ENCODE measurements at regions not wholly inside any gene's neighbourhood (a gene's known extent, or its start where the extent isn't known, plus 50 kb on each side); places are given as distances from the start of the nearest gene placed in this dataset.

DNA sequence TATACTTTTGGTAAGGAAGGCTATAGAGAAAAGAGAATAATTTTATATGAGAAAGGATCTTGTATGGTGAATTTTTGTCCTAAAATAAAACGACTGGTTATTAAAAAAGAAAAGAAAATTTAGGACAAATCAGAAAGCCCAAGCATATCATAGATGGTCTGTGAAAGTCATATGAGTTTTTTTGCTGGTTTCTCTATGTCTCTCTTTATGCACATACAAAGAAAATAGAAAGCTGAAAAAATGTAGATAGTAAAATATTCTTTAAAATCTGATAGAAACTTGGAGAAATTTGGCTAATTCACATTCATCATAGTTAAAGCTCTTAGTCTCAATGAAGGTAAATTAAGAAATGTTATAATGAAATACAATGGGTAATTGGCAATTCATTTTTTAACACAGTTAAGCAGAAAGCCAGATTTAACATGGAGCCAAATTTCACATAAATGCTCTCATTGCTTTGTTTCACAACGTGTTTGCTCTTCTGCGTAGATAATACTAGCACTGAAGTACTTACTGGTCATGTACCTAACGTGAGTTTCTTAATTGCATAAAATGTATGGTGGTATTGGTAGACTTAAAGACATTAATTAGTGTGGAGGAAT lies 621.5 kb upstream of the ATXN8OS start:
- no peak for TF ChIP-seq EZH2 (IDR thresholded peaks at IDR 0.05; ENCODE audit: low read length)
- TF ChIP-seq, protein P1, sequence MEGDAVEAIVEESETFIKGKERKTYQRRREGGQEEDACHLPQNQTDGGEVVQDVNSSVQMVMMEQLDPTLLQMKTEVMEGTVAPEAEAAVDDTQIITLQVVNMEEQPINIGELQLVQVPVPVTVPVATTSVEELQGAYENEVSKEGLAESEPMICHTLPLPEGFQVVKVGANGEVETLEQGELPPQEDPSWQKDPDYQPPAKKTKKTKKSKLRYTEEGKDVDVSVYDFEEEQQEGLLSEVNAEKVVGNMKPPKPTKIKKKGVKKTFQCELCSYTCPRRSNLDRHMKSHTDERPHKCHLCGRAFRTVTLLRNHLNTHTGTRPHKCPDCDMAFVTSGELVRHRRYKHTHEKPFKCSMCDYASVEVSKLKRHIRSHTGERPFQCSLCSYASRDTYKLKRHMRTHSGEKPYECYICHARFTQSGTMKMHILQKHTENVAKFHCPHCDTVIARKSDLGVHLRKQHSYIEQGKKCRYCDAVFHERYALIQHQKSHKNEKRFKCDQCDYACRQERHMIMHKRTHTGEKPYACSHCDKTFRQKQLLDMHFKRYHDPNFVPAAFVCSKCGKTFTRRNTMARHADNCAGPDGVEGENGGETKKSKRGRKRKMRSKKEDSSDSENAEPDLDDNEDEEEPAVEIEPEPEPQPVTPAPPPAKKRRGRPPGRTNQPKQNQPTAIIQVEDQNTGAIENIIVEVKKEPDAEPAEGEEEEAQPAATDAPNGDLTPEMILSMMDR (optimal IDR thresholded peaks at IDR 0.05 in 1 of 3, IDR thresholded peaks at IDR 0.05 in 1 of 3, conservative IDR thresholded peaks at IDR 0.05 in 1 of 3; ENCODE audit: extremely low read depth in 1 of 3, insufficient read depth in 2 of 3, low read length in 3 of 3) = no peak
- Histone ChIP-seq H3K79me2 (ENCODE audit: control insufficient read depth, insufficient read depth, low read length) (no peaks in the 10 kb centered on the region), H3K27ac (ENCODE audit: control insufficient read depth, insufficient read depth, low read length) (no peak overlapping the region), H3K4me1 (ENCODE audit: control insufficient read depth, extremely low read depth, insufficient read depth, low read length) (no peaks in the 10 kb centered on the region), H3K27me3 (ENCODE audit: control insufficient read depth, extremely low read depth, insufficient read depth, low read length) (no peaks in the 10 kb centered on the region), H2AFZ (ENCODE audit: control insufficient read depth, low read length) (no peak overlapping the region), H3K36me3 (ENCODE audit: control insufficient read depth in 2 of 2, extremely low read depth in 1 of 2, insufficient read depth in 2 of 2, low read length in 2 of 2) (no peaks in the 10 kb centered on the region), H3K9ac (ENCODE audit: control insufficient read depth, extremely low read depth, insufficient read depth, low read length) (no peak overlapping the region), H3K4me3 (ENCODE audit: control insufficient read depth in 2 of 3, extremely low read depth in 1 of 3, insufficient read depth in 2 of 3, low read depth in 1 of 3, low read length in 3 of 3) (no peak overlapping the region), H3K9me1 (ENCODE audit: control insufficient read depth, extremely low read depth, insufficient read depth, low read length) (no peaks in the 10 kb centered on the region), H4K20me1 (ENCODE audit: control insufficient read depth, extremely low read depth, insufficient read depth, low read length) (no peaks in the 10 kb centered on the region), H3K9me3 (ENCODE audit: control insufficient read depth, low read depth, low read length) (no peaks in the 10 kb centered on the region), H3K4me2 (ENCODE audit: control insufficient read depth, extremely low read depth, insufficient read depth, low read depth, low read length) (no peak overlapping the region)
- dilution Hi-C loops (cut with MboI; ENCODE audit: extremely low pct_ligation_motif_present, low sequenced_read_pairs) = no loop called here
- FAIRE-seq (no peak), DNase-seq (ENCODE audit: low read depth, low spot score) (no peak)

- Histone ChIP-seq H3K27me3 (ENCODE audit: control insufficient read depth, extremely low read depth, insufficient read depth, low read length) (no peaks in the 10 kb centered on the region), H3K79me2 (ENCODE audit: control insufficient read depth, insufficient read depth, low read length) (no peaks in the 10 kb centered on the region), H3K9me1 (ENCODE audit: control insufficient read depth, extremely low read depth, insufficient read depth, low read length) (no peaks in the 10 kb centered on the region), H3K9me3 (ENCODE audit: control insufficient read depth, low read depth, low read length) (no peaks in the 10 kb centered on the region), H3K4me2 (ENCODE audit: control insufficient read depth, extremely low read depth, insufficient read depth, low read depth, low read length) (no peak overlapping the region), H3K36me3 (ENCODE audit: control insufficient read depth in 2 of 2, extremely low read depth in 1 of 2, insufficient read depth in 2 of 2, low read length in 2 of 2) (no peaks in the 10 kb centered on the region), H3K4me3 (ENCODE audit: control insufficient read depth in 2 of 3, extremely low read depth in 1 of 3, insufficient read depth in 2 of 3, low read depth in 1 of 3, low read length in 3 of 3) (no peak overlapping the region), H3K4me1 (ENCODE audit: control insufficient read depth, extremely low read depth, insufficient read depth, low read length) (no peaks in the 10 kb centered on the region), H4K20me1 (ENCODE audit: control insufficient read depth, extremely low read depth, insufficient read depth, low read length) (no peaks in the 10 kb centered on the region), H3K27ac (ENCODE audit: control insufficient read depth, insufficient read depth, low read length) (no peak overlapping the region), H3K9ac (ENCODE audit: control insufficient read depth, extremely low read depth, insufficient read depth, low read length) (no peak overlapping the region), H2AFZ (ENCODE audit: control insufficient read depth, low read length) (no peak overlapping the region)
- DNase-seq (ENCODE audit: low read depth, low spot score) = no peak
- dilution Hi-C loops (cut with MboI; ENCODE audit: extremely low pct_ligation_motif_present, low sequenced_read_pairs) = no loop called here
- FAIRE-seq = no peak
- TF ChIP-seq EZH2 (IDR thresholded peaks at IDR 0.05; ENCODE audit: low read length) = no peak
- TF ChIP-seq, protein P1 (optimal IDR thresholded peaks at IDR 0.05 in 1 of 3, IDR thresholded peaks at IDR 0.05 in 1 of 3, conservative IDR thresholded peaks at IDR 0.05 in 1 of 3; ENCODE audit: extremely low read depth in 1 of 3, insufficient read depth in 2 of 3, low read length in 3 of 3) = no peak
These were observed 630.2 kb upstream of the ATXN8OS start for GRCh38 chr13:69477451-69477850.

All from keratinocyte (primary cell).